Muscle layer of duodenum (tissue), 2 donors: ENCODE measurements at regions not wholly inside any gene's neighbourhood (a gene's known extent, or its start where the extent isn't known, plus 50 kb on each side); places are given as distances from the start of the nearest gene placed in this dataset.
"Not testable (repeated sequence)": the region's sequence is repeated elsewhere in the genome, so short reads cannot be mapped to it uniquely, and the experiment has no call there.

Experiments used
- H3K27ac ChIP-seq: one replicate; pipeline ENCODE4 v1.7.0; 2013; ENCODE audit warnings: mild to moderate bottlenecking, low read length
- H3K27me3 ChIP-seq: one replicate; pipeline ENCODE4 v1.7.0; 2013; ENCODE audit warnings: low read depth, mild to moderate bottlenecking, control low read depth, low read length
- H3K36me3 ChIP-seq, 2 donors: one replicate each; pipeline ENCODE4 v1.7.0; 2013; ENCODE audit warnings: low read length in 2 of 2, control low read depth in 1 of 2, mild to moderate bottlenecking in 1 of 2; ENCODE audit not compliant: insufficient read depth in 2 of 2, control insufficient read depth in 1 of 2
- H3K4me1 ChIP-seq, 2 donors: one replicate each; pipeline ENCODE4 v1.7.0; 2013; ENCODE audit warnings: low read length in 2 of 2, mild to moderate bottlenecking in 2 of 2, control low read depth in 1 of 2, moderate library complexity in 1 of 2; ENCODE audit not compliant: insufficient read depth in 2 of 2, control insufficient read depth in 1 of 2
- H3K4me3 ChIP-seq, 2 donors: one replicate each; pipeline ENCODE4 v1.7.0; 2013; ENCODE audit warnings: low read length in 2 of 2, low read depth in 1 of 2, mild to moderate bottlenecking in 1 of 2
- H3K9me3 ChIP-seq, 2 donors: one replicate each; pipeline ENCODE4 v1.7.0; 2013; ENCODE audit warnings: low read length in 2 of 2, control low read depth in 1 of 2, mild to moderate bottlenecking in 1 of 2; ENCODE audit not compliant: control insufficient read depth in 1 of 2
- donor health status: healthy.

DNA sequence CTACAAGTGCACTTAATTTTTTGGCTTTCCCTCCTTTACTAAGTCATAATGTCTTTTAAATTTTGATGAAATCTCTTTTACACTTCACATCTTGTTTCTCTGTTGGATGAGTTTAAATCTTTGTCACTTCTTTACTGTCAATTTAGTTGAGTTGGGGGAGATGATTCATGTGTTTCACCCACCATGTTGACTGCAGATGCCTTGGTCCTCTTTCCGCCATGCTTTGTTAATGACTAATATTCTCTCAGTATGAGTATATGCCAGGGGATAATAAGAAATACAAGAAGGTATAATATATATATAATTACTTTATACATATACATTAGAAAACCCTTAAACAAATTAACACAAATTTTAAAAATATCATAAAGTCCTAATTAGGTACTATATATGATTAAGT, 149.7 kb upstream of the SPRED1 start:
- Histone ChIP-seq H3K36me3 (no peaks in the 10 kb centered on the region), H3K27ac (no peak overlapping the region), H3K27me3 (no peaks in the 10 kb centered on the region), H3K4me1 (no peaks in the 10 kb centered on the region), H3K4me3 (no peak overlapping the region), H3K9me3 (no peaks in the 10 kb centered on the region)

- no peak overlapping the region for H3K27ac ChIP-seq
- H3K27me3 ChIP-seq, result no peaks in the 10 kb centered on the region
- no peak overlapping the region for H3K4me3 ChIP-seq
- no peaks in the 10 kb centered on the region for H3K36me3 ChIP-seq
- no peaks in the 10 kb centered on the region for H3K4me1 ChIP-seq
- H3K9me3 ChIP-seq, result no peaks in the 10 kb centered on the region
These were observed 149.1 kb upstream of the SPRED1 start for GRCh38 chr15:38103564-38103963.

DNA sequence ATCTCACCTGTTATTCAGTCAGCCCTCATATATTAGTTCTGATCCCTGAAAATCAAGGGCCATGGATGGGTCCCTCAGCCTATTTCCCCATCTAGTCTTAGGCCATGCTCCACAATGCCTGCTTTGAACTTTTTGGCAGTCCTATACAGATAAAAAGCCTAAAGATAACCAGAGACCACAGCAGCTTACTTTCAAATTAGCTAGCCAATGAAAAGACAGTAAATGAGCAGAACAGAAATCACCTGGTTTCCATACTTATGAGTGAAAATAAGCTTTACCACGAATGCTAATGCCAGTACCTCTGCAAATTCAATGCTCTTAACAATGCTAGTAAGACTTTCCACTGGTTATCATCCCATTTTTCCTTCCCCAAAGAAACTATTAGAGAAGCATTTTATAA, 141.6 kb upstream of the SPRED1 start:
- no peaks in the 10 kb centered on the region for H3K36me3 ChIP-seq
- no peak overlapping the region for H3K4me3 ChIP-seq
- H3K27ac ChIP-seq, result no peak overlapping the region
- H3K4me1 ChIP-seq, result no peaks in the 10 kb centered on the region
- no peaks in the 10 kb centered on the region for H3K27me3 ChIP-seq
- H3K9me3 ChIP-seq, result no peaks in the 10 kb centered on the region

DNA sequence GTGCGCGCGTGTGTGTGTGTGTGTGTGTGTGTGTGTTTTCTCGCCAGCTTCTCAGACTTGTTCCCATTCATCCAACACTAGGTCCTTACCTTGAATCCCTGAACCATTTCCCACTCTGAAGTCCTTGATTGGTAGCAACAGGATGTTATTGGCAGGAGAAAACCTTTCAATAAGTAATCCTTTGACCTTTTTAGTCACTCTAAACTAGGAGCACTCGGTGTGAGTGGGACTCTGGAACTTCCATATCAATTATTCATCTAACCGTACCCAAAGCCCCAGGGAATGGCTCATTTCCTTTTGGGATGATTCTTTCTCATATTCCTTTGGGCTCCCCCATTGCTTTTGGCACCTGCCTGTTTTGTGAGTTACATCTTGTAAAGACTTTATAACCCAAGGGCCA, 140.2 kb upstream of the SPRED1 start:
- Histone ChIP-seq H3K27me3 (no peaks in the 10 kb centered on the region), H3K9me3 (no peaks in the 10 kb centered on the region), H3K4me3 (no peak overlapping the region), H3K27ac (no peak overlapping the region), H3K4me1 (no peaks in the 10 kb centered on the region), H3K36me3 (no peaks in the 10 kb centered on the region)

DNA sequence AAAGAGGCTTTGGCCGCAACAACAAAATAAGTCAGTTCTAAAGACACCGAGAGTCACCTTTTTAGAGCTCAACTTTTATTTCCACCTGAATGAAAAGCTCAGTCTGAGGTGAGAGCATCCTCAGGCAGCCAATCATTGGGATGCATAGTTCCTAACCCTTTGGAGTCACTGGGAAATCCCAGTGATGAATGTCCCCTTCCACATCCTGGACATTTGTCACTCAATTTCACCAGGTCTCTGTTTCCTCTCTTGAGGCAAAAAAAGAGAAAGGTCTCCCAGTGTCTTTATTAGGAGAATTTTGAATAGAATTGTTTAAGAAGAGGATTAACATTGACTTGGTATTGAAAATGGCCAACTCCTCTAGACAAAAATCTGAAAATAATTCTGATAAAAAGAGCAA, 137.5 kb upstream of the SPRED1 start:
- Histone ChIP-seq H3K9me3 (no peaks in the 10 kb centered on the region), H3K27ac (no peak overlapping the region), H3K4me3 (no peak overlapping the region), H3K27me3 (no peaks in the 10 kb centered on the region), H3K36me3 (no peaks in the 10 kb centered on the region), H3K4me1 (no peaks in the 10 kb centered on the region)

DNA sequence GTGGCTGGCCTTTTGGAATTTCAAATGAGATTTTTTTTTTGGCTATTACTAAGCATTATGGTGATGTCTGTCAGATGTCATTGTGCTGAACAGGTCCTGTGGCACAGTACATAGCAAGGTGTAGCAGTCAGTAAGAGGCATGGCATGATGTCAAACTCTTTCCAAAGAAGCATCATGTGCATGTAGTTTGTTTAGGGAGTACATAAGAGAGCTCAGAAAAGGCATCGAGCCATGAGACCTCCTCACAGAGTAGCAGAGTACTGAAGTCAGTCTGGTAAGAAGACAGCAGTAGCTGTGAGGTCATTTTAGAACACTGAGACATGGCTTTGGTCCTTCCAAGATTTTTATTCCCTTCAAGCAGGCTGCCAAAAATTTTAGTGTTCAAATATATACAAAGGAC, 134.9 kb upstream of the SPRED1 start:
- Histone ChIP-seq H3K36me3 (no peaks in the 10 kb centered on the region), H3K9me3 (no peaks in the 10 kb centered on the region), H3K4me3 (no peak overlapping the region), H3K27ac (no peak overlapping the region), H3K4me1 (no peaks in the 10 kb centered on the region), H3K27me3 (no peaks in the 10 kb centered on the region)

- not testable (repeated sequence) for H3K27ac ChIP-seq, H3K36me3 ChIP-seq, H3K4me1 ChIP-seq, H3K9me3 ChIP-seq, H3K27me3 ChIP-seq, H3K4me3 ChIP-seq
These were observed 132.8 kb upstream of the SPRED1 start for GRCh38 chr15:38119865-38120264.

- H3K27me3 ChIP-seq, result no peaks in the 10 kb centered on the region
- peak overlapping the region; percentile 84 for H3K27ac ChIP-seq
- H3K9me3 ChIP-seq, result no peaks in the 10 kb centered on the region
- H3K4me3 ChIP-seq, result no peak overlapping the region
- no peaks in the 10 kb centered on the region for H3K36me3 ChIP-seq
- H3K4me1 ChIP-seq, result peaks cover 4 to 7% of the 10 kb centered on the region in 2 donors
These were observed 125.3 kb upstream of the SPRED1 start for GRCh38 chr15:38127306-38127771.

DNA sequence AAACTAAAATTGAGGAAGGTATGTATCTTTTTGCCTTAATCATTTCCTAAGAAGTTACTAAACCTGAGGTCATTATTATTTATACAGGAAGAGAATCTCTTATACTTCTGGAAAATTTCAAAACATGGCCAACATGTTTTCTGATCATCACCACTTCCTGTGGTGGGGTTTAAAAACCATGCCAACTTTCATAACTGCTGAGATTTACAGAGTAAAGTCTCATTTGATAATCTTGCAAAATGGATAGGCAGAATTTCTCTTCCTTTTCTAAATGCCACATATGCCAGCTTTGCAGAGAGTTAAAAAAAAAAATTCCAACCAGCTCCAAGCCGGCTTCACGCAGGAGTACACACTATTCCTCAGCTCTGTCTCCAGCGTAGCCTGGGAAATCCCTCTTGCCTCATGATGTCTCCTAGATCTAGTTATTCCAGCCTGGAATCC, 124.3 kb upstream of the SPRED1 start:
- Histone ChIP-seq H3K4me3 (no peak overlapping the region), H3K36me3 (no peaks in the 10 kb centered on the region), H3K27ac (peak overlapping the region; percentile 84), H3K9me3 (no peaks in the 10 kb centered on the region), H3K4me1 (peaks cover 4 to 7% of the 10 kb centered on the region in 2 donors), H3K27me3 (no peaks in the 10 kb centered on the region)

DNA sequence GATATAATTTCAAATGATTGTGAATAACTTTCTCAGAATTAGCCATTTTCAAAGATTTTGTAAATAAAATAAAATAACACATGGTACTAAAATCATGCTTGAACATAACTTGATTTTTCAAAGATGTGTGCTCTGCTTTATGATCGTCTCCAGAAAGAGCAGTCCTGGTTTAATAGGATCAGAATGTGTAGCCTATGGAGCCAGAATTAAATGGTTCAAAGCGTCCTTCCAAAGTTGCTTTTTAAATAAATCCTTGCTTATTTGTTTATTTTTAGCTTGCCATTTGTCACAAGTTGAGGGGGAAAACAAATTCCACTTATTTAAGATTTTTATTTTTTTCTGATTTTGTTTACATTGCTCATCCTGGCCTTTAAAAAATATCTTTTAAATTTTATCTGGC, 123.7 kb upstream of the SPRED1 start:
- no peaks in the 10 kb centered on the region for H3K9me3 ChIP-seq
- H3K4me1 ChIP-seq, result peaks cover 4 to 7% of the 10 kb centered on the region in 2 donors
- no peaks in the 10 kb centered on the region for H3K27me3 ChIP-seq
- H3K36me3 ChIP-seq, result no peaks in the 10 kb centered on the region
- H3K4me3 ChIP-seq, result no peak overlapping the region
- peak overlapping the region; percentile 84 for H3K27ac ChIP-seq

DNA sequence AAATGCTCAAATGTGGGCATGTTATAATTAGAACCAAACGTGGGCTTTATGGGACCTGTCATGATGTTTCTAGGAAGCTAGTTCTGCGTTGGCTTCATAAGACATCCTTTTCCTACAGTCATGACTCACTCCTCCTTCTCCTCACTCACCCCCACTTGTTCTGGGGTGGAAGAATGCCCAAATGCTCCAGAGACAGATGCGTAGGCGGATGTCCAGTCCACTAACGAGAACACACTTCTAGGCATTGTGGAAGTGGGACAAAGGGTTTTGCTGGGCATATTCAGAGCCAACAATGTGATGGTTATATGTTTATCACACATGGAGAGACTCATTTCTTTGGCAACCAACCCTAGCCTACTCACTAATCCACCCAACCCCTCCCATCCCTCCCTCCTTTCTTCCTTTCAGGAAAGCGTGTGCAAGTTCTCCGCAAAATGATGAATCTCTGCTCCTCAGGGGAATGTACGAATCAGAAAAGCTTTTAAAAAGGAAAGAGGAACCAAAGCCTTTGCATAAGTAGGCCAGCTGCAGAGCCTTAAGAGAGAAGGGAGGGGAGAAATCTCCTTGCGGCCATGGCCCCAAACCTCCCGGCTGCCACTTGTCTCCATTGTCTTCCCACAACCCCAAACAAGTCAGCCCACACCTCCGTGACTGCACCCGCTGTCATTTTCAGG, 123.0 kb upstream of the SPRED1 start:
- Histone ChIP-seq H3K27ac (peak overlapping the region; percentile 84), H3K9me3 (no peaks in the 10 kb centered on the region), H3K4me3 (peak overlapping the region; percentile 37 to 39), H3K27me3 (no peaks in the 10 kb centered on the region), H3K36me3 (no peaks in the 10 kb centered on the region), H3K4me1 (peaks cover 4 to 7% of the 10 kb centered on the region in 2 donors)

DNA sequence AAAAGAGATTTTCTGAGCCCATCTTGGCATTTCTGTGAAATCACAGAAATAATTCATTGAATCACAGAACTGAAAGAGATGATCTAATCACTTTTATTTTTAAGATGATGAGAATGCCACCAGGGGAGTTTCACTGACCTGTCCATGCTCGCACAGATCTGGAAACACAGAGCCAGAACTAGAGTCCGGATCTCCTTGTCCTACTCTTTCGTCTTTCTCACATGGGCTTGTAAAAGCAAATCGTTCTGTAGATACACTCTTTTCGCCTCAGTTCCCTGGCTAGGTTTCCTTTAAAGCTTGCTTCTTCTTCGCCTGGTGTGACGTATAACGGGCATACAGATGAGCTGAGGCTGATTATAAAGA, 122.5 kb upstream of the SPRED1 start:
- H3K27ac ChIP-seq, result peak overlapping the region; percentile 84
- H3K4me1 ChIP-seq, result peaks cover 4 to 7% of the 10 kb centered on the region in 2 donors
- H3K4me3 ChIP-seq, result peak overlapping the region; percentile 37 to 39
- H3K36me3 ChIP-seq, result no peaks in the 10 kb centered on the region
- H3K27me3 ChIP-seq, result no peaks in the 10 kb centered on the region
- H3K9me3 ChIP-seq, result no peaks in the 10 kb centered on the region
